HEK293 (cell line): ENCODE measurements at regions not wholly inside any gene's neighbourhood (a gene's known extent, or its start where the extent isn't known, plus 50 kb on each side); places are given as distances from the start of the nearest gene placed in this dataset.

ENCODE experiments used
- AEBP2 ChIP-seq: fragments of 450-650 bp; formaldehyde crosslinking; IDR thresholded peaks from 2 replicates; pipeline ENCODE4 v1.5.1; 2016; ENCODE audit warnings: missing biosample characterization, missing genetic modification characterization, borderline replicate concordance
- GFI1B ChIP-seq: fragments of 450-650 bp; formaldehyde crosslinking; IDR thresholded peaks from 2 replicates; pipeline ENCODE4 v1.5.1; 2016; ENCODE audit warnings: missing biosample characterization, missing genetic modification characterization
- GLI2 ChIP-seq: fragments of 450-650 bp; formaldehyde crosslinking; IDR thresholded peaks from 2 replicates; pipeline ENCODE4; 2017; ENCODE audit warnings: missing biosample characterization, missing genetic modification characterization, low read depth, borderline replicate concordance
- GLI4 ChIP-seq: fragments of 450-650 bp; formaldehyde crosslinking; IDR thresholded peaks from 2 replicates; pipeline ENCODE4 v1.5.1; 2016; ENCODE audit warnings: missing biosample characterization, missing genetic modification characterization
- HOXD13 ChIP-seq: sonication (generic); formaldehyde crosslinking; IDR thresholded peaks from 2 replicates; pipeline ENCODE4 v1.8.0; 2022; ENCODE audit warnings: missing genetic modification reagents, borderline replicate concordance
- PRDM10 ChIP-seq: fragments of 450-650 bp; formaldehyde crosslinking; IDR thresholded peaks from 2 replicates; pipeline ENCODE4 v1.5.1; 2016; ENCODE audit warnings: missing biosample characterization, missing genetic modification characterization
- SP2 ChIP-seq: fragments of 450-650 bp; formaldehyde crosslinking; IDR thresholded peaks from 2 replicates; pipeline ENCODE4 v1.5.1; 2016; ENCODE audit warnings: missing biosample characterization, missing genetic modification characterization
- SP3 ChIP-seq: fragments of 450-650 bp; formaldehyde crosslinking; IDR thresholded peaks from 2 replicates; pipeline ENCODE4 v1.5.1; 2016; ENCODE audit warnings: missing biosample characterization, missing genetic modification characterization
- WT1 ChIP-seq: fragments of 450-650 bp; formaldehyde crosslinking; IDR thresholded peaks from 2 replicates; pipeline ENCODE4 v1.5.1; 2016; ENCODE audit warnings: missing biosample characterization, missing genetic modification characterization
- ZBTB10 ChIP-seq: fragments of 450-650 bp; formaldehyde crosslinking; IDR thresholded peaks from 2 replicates; pipeline ENCODE4 v1.5.1; 2016; ENCODE audit warnings: missing biosample characterization, missing genetic modification characterization
- ZNF114 ChIP-seq: fragments of 450-650 bp; formaldehyde crosslinking; IDR thresholded peaks from 2 replicates; pipeline ENCODE4 v1.5.0; 2017; ENCODE audit warnings: missing biosample characterization, missing genetic modification characterization
- ZNF132 ChIP-seq: fragments of 450-650 bp; formaldehyde crosslinking; IDR thresholded peaks from 2 replicates; pipeline ENCODE4 v1.5.1; 2017; ENCODE audit warnings: missing biosample characterization, missing genetic modification characterization, borderline replicate concordance
- ZNF155 ChIP-seq: fragments of 450-650 bp; formaldehyde crosslinking; IDR thresholded peaks from 2 replicates; pipeline ENCODE4 v1.5.1; 2016; ENCODE audit warnings: missing biosample characterization, missing genetic modification characterization
- ZNF157 ChIP-seq: fragments of 450-650 bp; formaldehyde crosslinking; IDR thresholded peaks from 2 replicates; pipeline ENCODE4 v1.5.1; 2016; ENCODE audit warnings: missing biosample characterization, missing genetic modification characterization
- ZNF18 ChIP-seq: fragments of 450-650 bp; formaldehyde crosslinking; IDR thresholded peaks from 2 replicates; pipeline ENCODE4 v1.5.1; 2016; ENCODE audit warnings: missing biosample characterization, missing genetic modification characterization
- ZNF354C ChIP-seq: fragments of 450-650 bp; formaldehyde crosslinking; IDR thresholded peaks from 2 replicates; pipeline ENCODE4 v1.5.1; 2016; ENCODE audit warnings: missing biosample characterization, missing genetic modification characterization, low read depth, borderline replicate concordance
- ZNF366 ChIP-seq: fragments of 450-650 bp; formaldehyde crosslinking; conservative IDR thresholded peaks from 2 replicates; pipeline ENCODE4 v1.5.1; 2016; ENCODE audit warnings: missing biosample characterization, missing genetic modification characterization
- ZNF449 ChIP-seq: fragments of 450-650 bp; formaldehyde crosslinking; IDR thresholded peaks from 2 replicates; pipeline ENCODE4 v1.5.1; 2017; ENCODE audit warnings: missing biosample characterization, mild to moderate bottlenecking, missing genetic modification characterization, moderate library complexity
- ZNF473 ChIP-seq: fragments of 450-650 bp; formaldehyde crosslinking; IDR thresholded peaks from 2 replicates; pipeline ENCODE4 v1.5.1; 2017; ENCODE audit warnings: missing biosample characterization, missing genetic modification characterization
- ZNF501 ChIP-seq: fragments of 450-650 bp; formaldehyde crosslinking; IDR thresholded peaks from 2 replicates; pipeline ENCODE4 v1.5.1; 2016; ENCODE audit warnings: missing biosample characterization, missing genetic modification characterization
- ZNF521 ChIP-seq: fragments of 450-650 bp; formaldehyde crosslinking; IDR thresholded peaks from 2 replicates; pipeline ENCODE4 v1.5.1; 2017; ENCODE audit warnings: missing biosample characterization, mild to moderate bottlenecking, missing genetic modification characterization
- ZNF549 ChIP-seq: fragments of 450-650 bp; IDR thresholded peaks from 2 replicates; pipeline ENCODE4 v1.5.1; 2018; ENCODE audit warnings: missing biosample characterization, missing genetic modification characterization, mild to moderate bottlenecking, inconsistent platforms, moderate library complexity
- ZNF658 ChIP-seq: fragments of 450-650 bp; formaldehyde crosslinking; IDR thresholded peaks from 2 replicates; pipeline ENCODE4; 2016; ENCODE audit warnings: missing biosample characterization, missing genetic modification characterization
- ZNF768 ChIP-seq: fragments of 450-650 bp; formaldehyde crosslinking; IDR thresholded peaks from 2 replicates; pipeline ENCODE4 v1.5.1; 2018; ENCODE audit warnings: missing biosample characterization, mild to moderate bottlenecking, missing genetic modification characterization
- ZNF830 ChIP-seq: fragments of 450-650 bp; IDR thresholded peaks from 2 replicates; pipeline ENCODE4 v1.5.0; 2018; ENCODE audit warnings: missing biosample characterization, missing genetic modification characterization, low read depth, mild to moderate bottlenecking, moderate library complexity
- TF ChIP-seq, protein P1 (sequence below): fragments of 450-650 bp; formaldehyde crosslinking; IDR thresholded peaks from 2 replicates; pipeline ENCODE4 v1.5.1; 2016; ENCODE audit warnings: missing biosample characterization, missing genetic modification characterization
- TF ChIP-seq, protein P2 (sequence below): fragments of 450-650 bp; IDR thresholded peaks from 2 replicates; pipeline ENCODE4 v1.5.1; 2018; ENCODE audit warnings: missing biosample characterization, missing genetic modification characterization

DNA sequence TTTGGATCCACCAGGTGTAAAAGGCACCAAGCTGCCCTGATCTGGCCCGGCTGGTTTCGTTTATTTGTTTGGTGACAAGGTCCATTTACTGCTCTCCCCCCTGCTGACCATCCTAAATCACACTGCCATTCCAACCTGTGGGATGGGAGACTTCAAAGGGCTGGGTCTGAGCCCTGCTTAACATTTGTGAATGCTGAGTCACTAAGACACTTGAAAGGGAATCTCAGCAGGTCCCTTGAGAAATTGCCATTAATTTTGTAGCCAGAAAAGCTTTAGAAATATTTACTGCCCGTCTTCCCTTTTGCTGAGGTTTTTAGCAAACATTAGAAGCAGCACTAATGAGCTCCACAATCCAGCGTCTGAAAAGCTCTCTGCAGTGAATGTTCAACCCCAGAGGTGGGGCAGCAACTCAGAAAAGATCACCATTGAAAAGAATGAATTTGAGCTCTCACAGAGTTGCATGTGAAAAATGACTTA, 133.8 kb downstream of the ARL4C start (continued):
- TF ChIP-seq ZNF549 (tag by site-specific recombination): no peak
- TF ChIP-seq ZNF830 (tag by site-specific recombination): no peak
- no peak for TF ChIP-seq ZNF473 (tag by site-specific recombination)
- TF ChIP-seq SP3 (tag by site-specific recombination): no peak
- peak; percentile 98 for TF ChIP-seq GFI1B
- TF ChIP-seq ZNF768 (tag by site-specific recombination): no peak
- TF ChIP-seq ZNF155 (tag by site-specific recombination): no peak
- TF ChIP-seq GLI2 (tag by site-specific recombination): no peak
- no peak for TF ChIP-seq WT1 (tag by site-specific recombination)
- TF ChIP-seq ZBTB10 (tag by site-specific recombination): no peak
- no peak for TF ChIP-seq ZNF354C (tag by site-specific recombination)
- TF ChIP-seq, protein P1, sequence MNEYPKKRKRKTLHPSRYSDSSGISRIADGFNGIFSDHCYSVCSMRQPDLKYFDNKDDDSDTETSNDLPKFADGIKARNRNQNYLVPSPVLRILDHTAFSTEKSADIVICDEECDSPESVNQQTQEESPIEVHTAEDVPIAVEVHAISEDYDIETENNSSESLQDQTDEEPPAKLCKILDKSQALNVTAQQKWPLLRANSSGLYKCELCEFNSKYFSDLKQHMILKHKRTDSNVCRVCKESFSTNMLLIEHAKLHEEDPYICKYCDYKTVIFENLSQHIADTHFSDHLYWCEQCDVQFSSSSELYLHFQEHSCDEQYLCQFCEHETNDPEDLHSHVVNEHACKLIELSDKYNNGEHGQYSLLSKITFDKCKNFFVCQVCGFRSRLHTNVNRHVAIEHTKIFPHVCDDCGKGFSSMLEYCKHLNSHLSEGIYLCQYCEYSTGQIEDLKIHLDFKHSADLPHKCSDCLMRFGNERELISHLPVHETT: no peak
- TF ChIP-seq ZNF521 (tag by site-specific recombination): no peak
- peak; percentile 65 for TF ChIP-seq ZNF366 (tag by site-specific recombination)
- no peak for TF ChIP-seq SP2 (tag by site-specific recombination)
- TF ChIP-seq ZNF157 (tag by site-specific recombination): no peak
- TF ChIP-seq, protein P2, sequence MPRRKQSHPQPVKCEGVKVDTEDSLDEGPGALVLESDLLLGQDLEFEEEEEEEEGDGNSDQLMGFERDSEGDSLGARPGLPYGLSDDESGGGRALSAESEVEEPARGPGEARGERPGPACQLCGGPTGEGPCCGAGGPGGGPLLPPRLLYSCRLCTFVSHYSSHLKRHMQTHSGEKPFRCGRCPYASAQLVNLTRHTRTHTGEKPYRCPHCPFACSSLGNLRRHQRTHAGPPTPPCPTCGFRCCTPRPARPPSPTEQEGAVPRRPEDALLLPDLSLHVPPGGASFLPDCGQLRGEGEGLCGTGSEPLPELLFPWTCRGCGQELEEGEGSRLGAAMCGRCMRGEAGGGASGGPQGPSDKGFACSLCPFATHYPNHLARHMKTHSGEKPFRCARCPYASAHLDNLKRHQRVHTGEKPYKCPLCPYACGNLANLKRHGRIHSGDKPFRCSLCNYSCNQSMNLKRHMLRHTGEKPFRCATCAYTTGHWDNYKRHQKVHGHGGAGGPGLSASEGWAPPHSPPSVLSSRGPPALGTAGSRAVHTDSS (tag by site-specific recombination): no peak
- no peak for TF ChIP-seq ZNF501 (tag by site-specific recombination)
- TF ChIP-seq ZNF114 (tag by site-specific recombination): no peak
- 0 out of 2 replicates have a peak, but pooled peaks have one; percentile 55 for TF ChIP-seq HOXD13
- TF ChIP-seq ZNF132: no peak
- no peak for TF ChIP-seq PRDM10 (tag by site-specific recombination)
- no peak for TF ChIP-seq ZNF658
- peak; percentile 40; the same call in 1 of the 2 replicates for TF ChIP-seq ZNF18 (tag by site-specific recombination)
- no peak for TF ChIP-seq AEBP2
- no peak for TF ChIP-seq ZNF449 (tag by site-specific recombination)
- no peak for TF ChIP-seq GLI4
